Natural killer cell (primary cell): ENCODE measurements at regions not wholly inside any gene's neighbourhood (a gene's known extent, or its start where the extent isn't known, plus 50 kb on each side); places are given as distances from the start of the nearest gene placed in this dataset.
"Not testable (repeated sequence)": the region's sequence is repeated elsewhere in the genome, so short reads cannot be mapped to it uniquely, and the experiment has no call there.

ENCODE experiments used
- ATAC-seq, 3 donors: fragments of 150-1000 bp in 2 of 3; fragments of 200-7000 bp in 1 of 3; cut with Tn5 transposase; 1 replicate in 1 of 3; 2 replicates in 2 of 3; pipeline ENCODE4 v1.10.0; 2021; ENCODE audit warnings: mild to moderate bottlenecking in 2 of 3, moderate library complexity in 2 of 3
- DNase-seq, 2 donors: peaks; one replicate each; pipeline versions ENCODE4 v3.0.0 to v3.0.0-alpha.2; 2013 to 2021; ENCODE audit warnings: mixed read lengths in 1 of 2
- H3K27ac ChIP-seq: one replicate; pipeline ENCODE4 v1.5.1; 2013; ENCODE audit warnings: mild to moderate bottlenecking, low read length
- H3K27me3 ChIP-seq: one replicate; pipeline ENCODE4 v1.6.1; 2013; ENCODE audit warnings: low read length; ENCODE audit not compliant: control insufficient read depth, insufficient read depth
- H3K36me3 ChIP-seq: one replicate; pipeline ENCODE4 v1.6.1; 2013; ENCODE audit warnings: low read length; ENCODE audit not compliant: control insufficient read depth, insufficient read depth
- H3K4me1 ChIP-seq: one replicate; pipeline ENCODE4 v1.6.1; 2013; ENCODE audit warnings: low read length; ENCODE audit not compliant: control insufficient read depth, insufficient read depth
- H3K4me3 ChIP-seq: one replicate; pipeline ENCODE4 v1.5.1; 2013; ENCODE audit warnings: low read length
- H3K9me3 ChIP-seq: one replicate; pipeline ENCODE4 v1.6.1; 2013; ENCODE audit warnings: low read length; ENCODE audit not compliant: control insufficient read depth, insufficient read depth
- H3K27ac Mint-ChIP-seq, 2 donors: one replicate each; pipeline ENCODE4 v1.8.0; 2022; ENCODE audit warnings: mild to moderate bottlenecking in 2 of 2, mixed read lengths in 2 of 2, moderate library complexity in 1 of 2
- H3K27me3 Mint-ChIP-seq, 2 donors: one replicate each; pipeline ENCODE4 v1.8.0; 2022; ENCODE audit warnings: low read depth in 2 of 2, mixed read lengths in 2 of 2
- H3K36me3 Mint-ChIP-seq: one replicate; pipeline ENCODE4 v1.8.0; 2022; ENCODE audit warnings: mixed read lengths
- H3K4me1 Mint-ChIP-seq, 2 donors: one replicate each; pipeline ENCODE4 v1.8.0; 2022; ENCODE audit warnings: mixed read lengths in 2 of 2
- H3K4me3 Mint-ChIP-seq: one replicate; pipeline ENCODE4 v1.8.0; 2022; ENCODE audit warnings: mild to moderate bottlenecking, moderate library complexity, mixed read lengths
- H3K9me3 Mint-ChIP-seq, 2 donors: one replicate each; pipeline ENCODE4 v1.8.0; 2022; ENCODE audit warnings: mixed read lengths in 2 of 2
- CTCF ChIP-seq: fragments of 200-600 bp; IDR thresholded peaks from one replicate; pipeline ENCODE4 v1.8.0; 2022; ENCODE audit warnings: antibody characterized with exemption
- WGBS: methylation state at CpG from one replicate; pipeline ENCODE4 v1.1.7; 2013; ENCODE audit warnings: missing lambda C conversion rate; ENCODE audit not compliant: insufficient coverage; 5-methylcytosine and 5-hydroxymethylcytosine counted together
- intact Hi-C: fragments of 100-400 bp; cut with micrococcal nuclease; formaldehyde crosslinking; loops from one replicate; pipeline ENCODE4 v1.14.2; 2022

- WGBS: 82% methylated on average over 5 of the region's 5 CpGs
- H3K36me3 ChIP-seq: no peaks in the 10 kb centered on the region
- no peak overlapping the region for H3K27ac ChIP-seq
Measured at GRCh38 chr18:28425886-28426285, 249.0 kb upstream of the CDH2 start.

GRCh38 chr18:28422577-28422976 is 245.6 kb upstream of the CDH2 start:
- no peak overlapping the region for H3K27ac Mint-ChIP-seq
- H3K27me3 Mint-ChIP-seq: no peaks in the 10 kb centered on the region
- intact Hi-C loops: no loop called here
- WGBS: no CpG with 5 or more reads among the region's 2 CpGs
- Histone ChIP-seq H3K9me3 (peaks cover 3% of the 10 kb centered on the region), H3K4me3 (no peak overlapping the region), H3K36me3 (no peaks in the 10 kb centered on the region), H3K4me1 (no peaks in the 10 kb centered on the region), H3K27me3 (no peaks in the 10 kb centered on the region), H3K27ac (no peak overlapping the region)
- no peak overlapping the region for H3K4me3 Mint-ChIP-seq
- H3K9me3 Mint-ChIP-seq: peaks cover 0 to 2% of the 10 kb centered on the region in 2 donors
- H3K4me1 Mint-ChIP-seq: no peaks in the 10 kb centered on the region
- no peak for DNase-seq
- H3K36me3 Mint-ChIP-seq: no peaks in the 10 kb centered on the region
- no peak for ATAC-seq
- TF ChIP-seq CTCF: no peak

More at GRCh38 chr18:28425886-28426285, 249.0 kb upstream of the CDH2 start:
- ATAC-seq: no peak
- DNase-seq: no peak
- no peak overlapping the region for H3K27ac Mint-ChIP-seq
- no peak overlapping the region for H3K4me3 Mint-ChIP-seq
- H3K9me3 Mint-ChIP-seq: peaks cover 0 to 2% of the 10 kb centered on the region in 2 donors
- no peaks in the 10 kb centered on the region for H3K36me3 Mint-ChIP-seq
- intact Hi-C loops: no loop called here
- Histone ChIP-seq H3K4me1 (no peaks in the 10 kb centered on the region), H3K4me3 (no peak overlapping the region), H3K27me3 (no peaks in the 10 kb centered on the region), H3K9me3 (peaks cover 3% of the 10 kb centered on the region)
- no peaks in the 10 kb centered on the region for H3K27me3 Mint-ChIP-seq
- no peaks in the 10 kb centered on the region for H3K4me1 Mint-ChIP-seq
- no peak for TF ChIP-seq CTCF

GRCh38 chr18:28421950-28422349 is 245.0 kb upstream of the CDH2 start:
- H3K36me3 ChIP-seq, H3K27ac Mint-ChIP-seq, H3K4me1 Mint-ChIP-seq, intact Hi-C loops, H3K4me1 ChIP-seq, H3K36me3 Mint-ChIP-seq, H3K27me3 Mint-ChIP-seq, H3K27me3 ChIP-seq, H3K4me3 Mint-ChIP-seq, ATAC-seq, H3K27ac ChIP-seq, H3K9me3 Mint-ChIP-seq, H3K9me3 ChIP-seq, DNase-seq, H3K4me3 ChIP-seq: not testable (repeated sequence)
- WGBS: 96% methylated on average over 5 of the region's 17 CpGs

GRCh38 chr18:28412521-28412920 is 235.6 kb upstream of the CDH2 start:
- no peak overlapping the region for H3K4me3 Mint-ChIP-seq
- H3K9me3 ChIP-seq: no peaks in the 10 kb centered on the region
- DNase-seq (no peak), ATAC-seq (no peak)
- no peak for TF ChIP-seq CTCF
- H3K27me3 ChIP-seq: no peaks in the 10 kb centered on the region
- no peaks in the 10 kb centered on the region for H3K4me1 ChIP-seq
- H3K9me3 Mint-ChIP-seq: peaks cover 4 to 6% of the 10 kb centered on the region in 2 donors
- no peaks in the 10 kb centered on the region for H3K36me3 ChIP-seq
- H3K4me3 ChIP-seq: no peak overlapping the region
- no peaks in the 10 kb centered on the region for H3K4me1 Mint-ChIP-seq
- no peak overlapping the region for H3K27ac Mint-ChIP-seq
- 96% methylated on average over 2 of the region's 3 CpGs for WGBS
- H3K27ac ChIP-seq: no peak overlapping the region
- no peaks in the 10 kb centered on the region for H3K36me3 Mint-ChIP-seq
- no peaks in the 10 kb centered on the region for H3K27me3 Mint-ChIP-seq
- intact Hi-C loops: no loop called here
